HEK293 (cell line): ENCODE measurements at regions not wholly inside any gene's neighbourhood (a gene's known extent, or its start where the extent isn't known, plus 50 kb on each side); places are given as distances from the start of the nearest gene placed in this dataset.

Experiments
- CTCF ChIA-PET: fragments of 350-600 bp; formaldehyde crosslinking; extraction: SDS; loops from one replicate; lab custom pipeline; 2021; ENCODE audit warnings: antibody characterized with exemption; lab: Yijun Ruan, JAX
- POLR2A ChIA-PET: fragments of 300-600 bp; formaldehyde crosslinking; extraction: SDS; loops from one replicate; lab custom pipeline; 2020; ENCODE audit warnings: antibody characterized with exemption, inconsistent platforms; lab: Yijun Ruan, JAX
- H3K27ac ChIP-seq: fragments of 200-500 bp; sonication (Bioruptor generic); 2 replicates; pipeline ENCODE4 v1.5.1; 2014; ENCODE audit warnings: low read depth, low read length, control low read depth, inconsistent platforms; ENCODE audit errors: extremely low read depth
- H3K36me3 ChIP-seq, 2 experiments: fragments of 200-500 bp in 1 of 2; sonication (Bioruptor generic) in 1 of 2; 1 replicate in 1 of 2; 2 replicates in 1 of 2; pipeline ENCODE4 v1.5.1; 2014 to 2017; ENCODE audit warnings: inconsistent platforms in 2 of 2, low read length in 2 of 2; ENCODE audit not compliant: control insufficient read depth in 2 of 2, insufficient read depth in 1 of 2
- H3K4me1 ChIP-seq: fragments of 200-500 bp; sonication (Bioruptor generic); 2 replicates; pipeline ENCODE4 v1.5.1; 2014; ENCODE audit warnings: mild to moderate bottlenecking, low read length, inconsistent platforms; ENCODE audit not compliant: control insufficient read depth, insufficient read depth
- H3K4me3 ChIP-seq: 2 replicates; pipeline ENCODE4 v1.5.1; 2011; ENCODE audit warnings: low read depth, mild to moderate bottlenecking, control low read depth, low read length, moderate library complexity
- H3K9me3 ChIP-seq: fragments of 200-500 bp; sonication (Bioruptor generic); 2 replicates; pipeline ENCODE4 v1.5.1; 2014; ENCODE audit warnings: low read depth, low read length, inconsistent platforms; ENCODE audit not compliant: control insufficient read depth, insufficient read depth
- AEBP2 ChIP-seq: fragments of 450-650 bp; formaldehyde crosslinking; IDR thresholded peaks from 2 replicates; pipeline ENCODE4 v1.5.1; 2016; ENCODE audit warnings: missing biosample characterization, missing genetic modification characterization, borderline replicate concordance
- EGR2 ChIP-seq: fragments of 450-650 bp; formaldehyde crosslinking; IDR thresholded peaks from 2 replicates; pipeline ENCODE4 v1.5.1; 2016; ENCODE audit warnings: low read depth, missing biosample characterization, missing genetic modification characterization
- HOXC10 ChIP-seq: sonication (generic); formaldehyde crosslinking; IDR thresholded peaks from 2 replicates; pipeline ENCODE4 v1.8.1; 2023; ENCODE audit warnings: mild to moderate bottlenecking, missing genetic modification reagents
- KLF1 ChIP-seq: fragments of 450-650 bp; formaldehyde crosslinking; IDR thresholded peaks from 2 replicates; pipeline ENCODE4 v1.5.1; 2016; ENCODE audit warnings: missing biosample characterization, missing genetic modification characterization
- KLF17 ChIP-seq: fragments of 450-650 bp; formaldehyde crosslinking; IDR thresholded peaks from 2 replicates; pipeline ENCODE4 v1.5.1; 2016; ENCODE audit warnings: missing biosample characterization, missing genetic modification characterization
- MYNN ChIP-seq: fragments of 450-650 bp; formaldehyde crosslinking; IDR thresholded peaks from 2 replicates; pipeline ENCODE4 v1.5.1; 2016; ENCODE audit warnings: missing biosample characterization, missing genetic modification characterization, borderline replicate concordance
- YY1 ChIP-seq: fragments of 450-650 bp; formaldehyde crosslinking; IDR thresholded peaks from 2 replicates; pipeline ENCODE4 v1.5.1; 2018; ENCODE audit warnings: missing biosample characterization, missing genetic modification characterization
- YY2 ChIP-seq: fragments of 450-650 bp; formaldehyde crosslinking; IDR thresholded peaks from 2 replicates; pipeline ENCODE4 v1.5.1; 2016; ENCODE audit warnings: missing biosample characterization, missing genetic modification characterization
- ZBTB11 ChIP-seq: fragments of 450-650 bp; formaldehyde crosslinking; conservative IDR thresholded peaks from 2 replicates; pipeline ENCODE4 v1.5.1; 2016; ENCODE audit warnings: low read depth, missing biosample characterization, missing genetic modification characterization
- ZNF157 ChIP-seq: fragments of 450-650 bp; formaldehyde crosslinking; IDR thresholded peaks from 2 replicates; pipeline ENCODE4 v1.5.1; 2016; ENCODE audit warnings: missing biosample characterization, missing genetic modification characterization
- ZNF18 ChIP-seq: fragments of 450-650 bp; formaldehyde crosslinking; IDR thresholded peaks from 2 replicates; pipeline ENCODE4 v1.5.1; 2016; ENCODE audit warnings: missing biosample characterization, missing genetic modification characterization
- ZNF350 ChIP-seq: fragments of 450-650 bp; formaldehyde crosslinking; IDR thresholded peaks from 2 replicates; pipeline ENCODE4 v1.5.0; 2017; ENCODE audit warnings: missing biosample characterization, mild to moderate bottlenecking, missing genetic modification characterization
- ZNF391 ChIP-seq: fragments of 450-650 bp; formaldehyde crosslinking; IDR thresholded peaks from 2 replicates; pipeline ENCODE4 v1.5.1; 2016; ENCODE audit warnings: low read depth, missing biosample characterization, missing genetic modification characterization, borderline replicate concordance
- ZNF423 ChIP-seq: fragments of 450-650 bp; formaldehyde crosslinking; IDR thresholded peaks from 2 replicates; pipeline ENCODE4 v1.5.1; 2016; ENCODE audit warnings: missing biosample characterization, missing genetic modification characterization
- ZNF426 ChIP-seq: fragments of 450-650 bp; formaldehyde crosslinking; IDR thresholded peaks from 2 replicates; pipeline ENCODE4 v1.5.1; 2017; ENCODE audit warnings: missing biosample characterization, missing genetic modification characterization, mild to moderate bottlenecking, inconsistent platforms, moderate library complexity
- ZNF449 ChIP-seq: fragments of 450-650 bp; formaldehyde crosslinking; IDR thresholded peaks from 2 replicates; pipeline ENCODE4 v1.5.1; 2017; ENCODE audit warnings: missing biosample characterization, mild to moderate bottlenecking, missing genetic modification characterization, moderate library complexity
- ZNF473 ChIP-seq: fragments of 450-650 bp; formaldehyde crosslinking; IDR thresholded peaks from 2 replicates; pipeline ENCODE4 v1.5.1; 2017; ENCODE audit warnings: missing biosample characterization, missing genetic modification characterization
- ZNF530 ChIP-seq: fragments of 450-650 bp; formaldehyde crosslinking; IDR thresholded peaks from 2 replicates; pipeline ENCODE4 v1.5.1; 2016; ENCODE audit warnings: low read depth, missing biosample characterization, missing genetic modification characterization
- ZNF548 ChIP-seq: fragments of 450-650 bp; formaldehyde crosslinking; IDR thresholded peaks from 2 replicates; pipeline ENCODE4 v1.5.1; 2016; ENCODE audit warnings: missing biosample characterization, missing genetic modification characterization
- ZNF621 ChIP-seq: fragments of 450-650 bp; formaldehyde crosslinking; IDR thresholded peaks from 2 replicates; pipeline ENCODE4 v1.5.1; 2017; ENCODE audit warnings: missing biosample characterization, missing genetic modification characterization
- ZNF664 ChIP-seq: fragments of 450-650 bp; formaldehyde crosslinking; IDR thresholded peaks from 2 replicates; pipeline ENCODE4 v1.5.1; 2016; ENCODE audit warnings: missing biosample characterization, missing genetic modification characterization
- ZNF692 ChIP-seq: fragments of 450-650 bp; formaldehyde crosslinking; IDR thresholded peaks from 2 replicates; pipeline ENCODE4 v1.5.1; 2016; ENCODE audit warnings: missing biosample characterization, missing genetic modification characterization
- ZSCAN5A ChIP-seq: fragments of 450-650 bp; formaldehyde crosslinking; IDR thresholded peaks from 2 replicates; pipeline ENCODE4 v1.5.1; 2016; ENCODE audit warnings: missing biosample characterization, missing genetic modification characterization

GRCh38 chr1:103333141-103333540, 192.4 kb upstream of the RNPC3 start:
- CTCF ChIA-PET = no interaction called here
- no peaks in the 10 kb centered on the region for H3K36me3 ChIP-seq
- no peak for TF ChIP-seq ZSCAN5A (tag by site-specific recombination)
- TF ChIP-seq ZNF350 (tag by site-specific recombination) = no peak
- TF ChIP-seq ZNF548 (tag by site-specific recombination) = no peak
- no peak for TF ChIP-seq YY2 (tag by site-specific recombination)
- no peak for TF ChIP-seq MYNN (tag by site-specific recombination)
- TF ChIP-seq ZNF449 = no peak
- no peak for TF ChIP-seq ZNF18
- TF ChIP-seq ZNF621 (tag by site-specific recombination) = no peak
- TF ChIP-seq YY1 (tag by site-specific recombination) = no peak
- no peak for TF ChIP-seq ZNF473
- TF ChIP-seq HOXC10 (CRISPR knock-in tag) = no peak
- no peak for TF ChIP-seq ZNF423 (tag by site-specific recombination)
- TF ChIP-seq KLF1 (tag by site-specific recombination) = no peak
- TF ChIP-seq ZNF664 (tag by site-specific recombination) = no peak
- no peak for TF ChIP-seq ZNF692 (tag by site-specific recombination)
- no peak for TF ChIP-seq AEBP2 (tag by site-specific recombination)
- TF ChIP-seq KLF17 (tag by site-specific recombination) = no peak
- TF ChIP-seq, all 188 proteins: peak for 0
- Histone ChIP-seq H3K9me3 (no peaks in the 10 kb centered on the region), H3K27ac (no peak overlapping the region), H3K4me1 (no peaks in the 10 kb centered on the region), H3K4me3 (no peak overlapping the region)
- POLR2A ChIA-PET = no interaction called here

GRCh38 chr1:103327054-103327719, 198.3 kb upstream of the RNPC3 start:
- H3K4me3 ChIP-seq = no peak overlapping the region
- no peak overlapping the region for H3K27ac ChIP-seq
- no peaks in the 10 kb centered on the region for H3K36me3 ChIP-seq
- no peaks in the 10 kb centered on the region for H3K9me3 ChIP-seq
- CTCF ChIA-PET = no interaction called here
- POLR2A ChIA-PET = no interaction called here
- no peaks in the 10 kb centered on the region for H3K4me1 ChIP-seq
- no peak for TF ChIP-seq ZNF530 (tag by site-specific recombination)
- no peak for TF ChIP-seq ZNF426 (tag by site-specific recombination)
- TF ChIP-seq ZNF391 = no peak
- TF ChIP-seq ZBTB11 (tag by site-specific recombination) = no peak
- TF ChIP-seq ZNF157 (tag by site-specific recombination) = no peak
- TF ChIP-seq EGR2 (tag by site-specific recombination) = no peak
- no peak for TF ChIP-seq MYNN (tag by site-specific recombination)
